ENCODE measurements at regions not wholly inside any gene's neighbourhood (a gene's known extent, or its start where the extent isn't known, plus 50 kb on each side); places are given as distances from the start of the nearest gene placed in this dataset.

DNA sequence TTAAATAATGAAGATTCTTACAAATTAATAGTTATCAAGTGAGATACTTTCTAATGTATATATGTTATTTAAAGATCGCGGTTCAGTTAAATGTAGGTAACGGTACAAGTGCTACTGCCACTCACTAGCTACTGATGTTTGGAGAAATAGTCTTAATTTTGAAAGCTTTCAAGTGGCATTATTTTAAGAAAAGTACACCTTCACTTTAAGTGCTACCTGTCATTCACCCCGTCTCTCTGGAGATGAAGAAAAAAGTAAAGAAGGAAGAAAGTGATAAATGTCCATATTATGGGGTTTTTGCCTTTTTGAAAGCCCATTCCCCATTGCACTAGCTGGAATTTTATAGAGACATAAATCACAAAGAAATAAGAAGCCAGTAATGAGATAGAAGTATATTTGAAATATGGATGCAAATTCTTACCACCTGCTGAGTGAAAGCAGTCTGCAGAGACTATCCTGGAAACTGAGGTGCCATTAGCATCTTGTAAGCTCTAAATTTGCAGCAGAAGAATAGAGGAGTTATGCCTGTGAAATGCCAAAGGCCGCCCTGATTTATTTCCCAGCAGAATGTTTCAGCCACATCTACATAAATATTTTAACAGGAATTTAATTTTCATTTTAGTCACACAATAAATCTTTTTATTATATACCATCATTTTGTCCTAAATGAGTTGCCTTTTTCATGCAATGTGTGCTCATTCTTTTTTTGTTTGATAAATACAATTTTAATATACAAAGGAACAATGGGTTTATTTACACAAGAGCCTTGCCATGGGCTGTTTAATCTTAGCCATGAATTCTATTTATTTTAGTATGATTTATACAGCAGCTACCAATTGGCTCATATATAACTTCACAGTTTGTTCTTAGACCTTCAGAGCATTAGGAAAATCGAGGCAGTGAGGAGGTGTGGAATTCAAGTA, 489.9 kb upstream of the RAG2 start:
- no peaks in the 10 kb centered on the region for H3K9me3 ChIP-seq (ENCODE audit: insufficient read depth, low read depth, low read length)
- 78% methylated on average over 5 of the region's 6 CpGs for WGBS
- H3K36me3 ChIP-seq (ENCODE audit: insufficient read depth, low read length): no peaks in the 10 kb centered on the region
- 0 out of 2 replicates have a peak, but pooled peaks cover 9% of the 10 kb centered on the region for H3K4me1 ChIP-seq (ENCODE audit: insufficient read depth, low read length)
- H3K9ac ChIP-seq (ENCODE audit: low read depth, low read length): no peak overlapping the region
- H3K27ac ChIP-seq (ENCODE audit: low read depth, low read length): no peak overlapping the region
- no peak overlapping the region for H3K4me3 ChIP-seq (ENCODE audit: low read length)
- H3K27me3 ChIP-seq (ENCODE audit: insufficient read depth, low read length): no peaks in the 10 kb centered on the region

- Histone ChIP-seq H3K27me3 (ENCODE audit: insufficient read depth, low read length) (no peaks in the 10 kb centered on the region), H3K27ac (ENCODE audit: low read depth, low read length) (no peak overlapping the region), H3K36me3 (ENCODE audit: insufficient read depth, low read length) (no peaks in the 10 kb centered on the region), H3K4me3 (ENCODE audit: low read length) (no peak overlapping the region), H3K9me3 (ENCODE audit: insufficient read depth, low read depth, low read length) (no peaks in the 10 kb centered on the region; the same call in 1 of the 2 replicates), H3K9ac (ENCODE audit: low read depth, low read length) (no peak overlapping the region), H3K4me1 (ENCODE audit: insufficient read depth, low read length) (no peaks in the 10 kb centered on the region)
- 85% methylated on average over 2 of the region's 2 CpGs for WGBS
Observed at GRCh38 chr11:37078521-37078920, 480.5 kb upstream of the RAG2 start.

GRCh38 chr11:37076866-37077265, 478.8 kb upstream of the RAG2 start:
- no peak overlapping the region for H3K9ac ChIP-seq (ENCODE audit: low read depth, low read length)
- WGBS: 80% methylated on average over 1 of the region's 1 CpG
- no peak overlapping the region for H3K4me3 ChIP-seq (ENCODE audit: low read length)
- no peak overlapping the region for H3K27ac ChIP-seq (ENCODE audit: low read depth, low read length)
- H3K9me3 ChIP-seq (ENCODE audit: insufficient read depth, low read depth, low read length): no peaks in the 10 kb centered on the region; the same call in 1 of the 2 replicates
- H3K4me1 ChIP-seq (ENCODE audit: insufficient read depth, low read length): no peaks in the 10 kb centered on the region
- no peaks in the 10 kb centered on the region for H3K27me3 ChIP-seq (ENCODE audit: insufficient read depth, low read length)
- no peaks in the 10 kb centered on the region for H3K36me3 ChIP-seq (ENCODE audit: insufficient read depth, low read length)

- H3K27ac ChIP-seq (ENCODE audit: low read depth, low read length): no peak overlapping the region
- no peaks in the 10 kb centered on the region for H3K36me3 ChIP-seq (ENCODE audit: insufficient read depth, low read length)
- H3K4me3 ChIP-seq (ENCODE audit: low read length): no peak overlapping the region
- WGBS: 93% methylated on average over 1 of the region's 1 CpG
- H3K9ac ChIP-seq (ENCODE audit: low read depth, low read length): no peak overlapping the region
- H3K4me1 ChIP-seq (ENCODE audit: insufficient read depth, low read length): no peaks in the 10 kb centered on the region
- no peaks in the 10 kb centered on the region; the same call in 1 of the 2 replicates for H3K9me3 ChIP-seq (ENCODE audit: insufficient read depth, low read depth, low read length)
- H3K27me3 ChIP-seq (ENCODE audit: insufficient read depth, low read length): no peaks in the 10 kb centered on the region
Observed at GRCh38 chr11:37072538-37073055, 474.6 kb upstream of the RAG2 start.

GRCh38 chr11:37050311-37050710, 452.3 kb upstream of the RAG2 start:
- no peak overlapping the region for H3K27ac ChIP-seq (ENCODE audit: low read depth, low read length)
- no peak overlapping the region for H3K4me3 ChIP-seq (ENCODE audit: low read length)
- H3K36me3 ChIP-seq (ENCODE audit: insufficient read depth, low read length): no peaks in the 10 kb centered on the region
- no peaks in the 10 kb centered on the region for H3K4me1 ChIP-seq (ENCODE audit: insufficient read depth, low read length)
- no peaks in the 10 kb centered on the region for H3K9me3 ChIP-seq (ENCODE audit: insufficient read depth, low read depth, low read length)
- H3K27me3 ChIP-seq (ENCODE audit: insufficient read depth, low read length): no peaks in the 10 kb centered on the region
- no peak overlapping the region for H3K9ac ChIP-seq (ENCODE audit: low read depth, low read length)

GRCh38 chr11:37040921-37041320, 442.9 kb upstream of the RAG2 start:
- Histone ChIP-seq H3K4me3 (ENCODE audit: low read length) (no peak overlapping the region), H3K9ac (ENCODE audit: low read depth, low read length) (no peak overlapping the region), H3K27me3 (ENCODE audit: insufficient read depth, low read length) (no peaks in the 10 kb centered on the region), H3K27ac (ENCODE audit: low read depth, low read length) (no peak overlapping the region), H3K4me1 (ENCODE audit: insufficient read depth, low read length) (no peaks in the 10 kb centered on the region), H3K9me3 (ENCODE audit: insufficient read depth, low read depth, low read length) (no peaks in the 10 kb centered on the region), H3K36me3 (ENCODE audit: insufficient read depth, low read length) (no peaks in the 10 kb centered on the region)

DNA sequence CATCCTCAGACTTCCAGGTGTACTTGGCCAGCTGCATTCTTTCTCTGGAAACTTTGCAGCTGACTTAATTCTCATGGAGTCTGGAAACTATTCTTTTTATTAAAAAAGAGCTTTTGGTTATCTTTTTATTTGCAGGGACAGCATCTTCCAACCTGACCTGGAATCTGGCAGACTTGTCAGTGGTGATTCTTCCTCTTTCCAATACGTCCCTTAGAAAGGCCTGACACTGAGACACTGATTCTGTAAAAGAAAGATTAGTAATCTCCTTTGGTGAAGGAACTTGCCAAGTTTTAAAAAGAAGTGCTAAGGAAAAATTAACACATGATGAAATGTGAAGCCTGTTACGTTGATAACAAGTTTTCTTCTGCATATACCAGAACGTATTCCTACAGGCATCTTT, 440.9 kb upstream of the RAG2 start:
- H3K36me3 ChIP-seq (ENCODE audit: insufficient read depth, low read length): no peaks in the 10 kb centered on the region
- H3K9me3 ChIP-seq (ENCODE audit: insufficient read depth, low read depth, low read length): no peaks in the 10 kb centered on the region
- 77% methylated on average over 2 of the region's 3 CpGs for WGBS
- H3K4me1 ChIP-seq (ENCODE audit: insufficient read depth, low read length): no peaks in the 10 kb centered on the region
- H3K27ac ChIP-seq (ENCODE audit: low read depth, low read length): no peak overlapping the region
- H3K9ac ChIP-seq (ENCODE audit: low read depth, low read length): no peak overlapping the region
- no peak overlapping the region for H3K4me3 ChIP-seq (ENCODE audit: low read length)
- H3K27me3 ChIP-seq (ENCODE audit: insufficient read depth, low read length): no peaks in the 10 kb centered on the region

- H3K27me3 ChIP-seq (ENCODE audit: insufficient read depth, low read length): no peaks in the 10 kb centered on the region
- H3K27ac ChIP-seq (ENCODE audit: low read depth, low read length): no peak overlapping the region
- H3K9me3 ChIP-seq (ENCODE audit: insufficient read depth, low read depth, low read length): no peaks in the 10 kb centered on the region
- H3K36me3 ChIP-seq (ENCODE audit: insufficient read depth, low read length): no peaks in the 10 kb centered on the region
- H3K4me1 ChIP-seq (ENCODE audit: insufficient read depth, low read length): 0 out of 2 replicates have a peak, but pooled peaks cover 3% of the 10 kb centered on the region
- H3K4me3 ChIP-seq (ENCODE audit: low read length): no peak overlapping the region
- 94% methylated on average over 5 of the region's 5 CpGs for WGBS
- no peak overlapping the region for H3K9ac ChIP-seq (ENCODE audit: low read depth, low read length)
Observed at GRCh38 chr11:37026741-37027140, 428.7 kb upstream of the RAG2 start.

- H3K36me3 ChIP-seq (ENCODE audit: insufficient read depth, low read length): no peaks in the 10 kb centered on the region
- H3K27me3 ChIP-seq (ENCODE audit: insufficient read depth, low read length): no peaks in the 10 kb centered on the region
- no peak overlapping the region for H3K27ac ChIP-seq (ENCODE audit: low read depth, low read length)
- 63% methylated on average over 3 of the region's 3 CpGs for WGBS
- H3K9ac ChIP-seq (ENCODE audit: low read depth, low read length): no peak overlapping the region
- no peak overlapping the region for H3K4me3 ChIP-seq (ENCODE audit: low read length)
- H3K4me1 ChIP-seq (ENCODE audit: insufficient read depth, low read length): 0 out of 2 replicates have a peak, but pooled peaks cover 3% of the 10 kb centered on the region
- no peaks in the 10 kb centered on the region for H3K9me3 ChIP-seq (ENCODE audit: insufficient read depth, low read depth, low read length)
Observed at GRCh38 chr11:37026326-37026725, 428.3 kb upstream of the RAG2 start.

DNA sequence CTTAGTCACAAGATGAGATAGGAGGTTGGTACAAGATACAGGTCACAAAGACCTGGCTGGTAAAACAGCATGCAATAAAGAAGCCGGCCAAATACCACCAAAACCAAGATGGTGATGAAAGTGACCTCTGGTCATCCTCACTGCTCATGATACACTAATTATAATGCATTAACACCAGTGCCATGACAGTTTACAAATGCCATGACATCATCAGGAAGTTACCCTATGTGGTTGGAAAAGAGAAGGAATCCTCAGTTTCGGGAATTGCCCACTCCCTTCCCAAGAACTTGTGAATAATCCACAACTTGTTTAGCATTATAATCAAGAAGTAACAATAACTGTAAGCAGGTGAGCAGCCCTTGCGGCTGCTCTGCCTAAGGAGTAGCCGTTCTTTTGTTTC, 408.5 kb upstream of the RAG2 start:
- no peak overlapping the region for H3K4me3 ChIP-seq (ENCODE audit: low read length)
- no peaks in the 10 kb centered on the region for H3K27me3 ChIP-seq (ENCODE audit: insufficient read depth, low read length)
- H3K27ac ChIP-seq (ENCODE audit: low read depth, low read length): no peak overlapping the region
- no peak overlapping the region for H3K9ac ChIP-seq (ENCODE audit: low read depth, low read length)
- no peaks in the 10 kb centered on the region for H3K36me3 ChIP-seq (ENCODE audit: insufficient read depth, low read length)
- 90% methylated on average over 4 of the region's 4 CpGs for WGBS
- no peaks in the 10 kb centered on the region; the same call in 1 of the 2 replicates for H3K4me1 ChIP-seq (ENCODE audit: insufficient read depth, low read length)
- 0 out of 2 replicates have a peak, but pooled peaks cover 6% of the 10 kb centered on the region for H3K9me3 ChIP-seq (ENCODE audit: insufficient read depth, low read depth, low read length)

GRCh38 chr11:37002831-37003230, 404.8 kb upstream of the RAG2 start:
- 52% methylated on average over 2 of the region's 3 CpGs for WGBS
- Histone ChIP-seq H3K27me3 (ENCODE audit: insufficient read depth, low read length) (no peaks in the 10 kb centered on the region), H3K36me3 (ENCODE audit: insufficient read depth, low read length) (no peaks in the 10 kb centered on the region), H3K9me3 (ENCODE audit: insufficient read depth, low read depth, low read length) (no peaks in the 10 kb centered on the region), H3K27ac (ENCODE audit: low read depth, low read length) (no peak overlapping the region), H3K9ac (ENCODE audit: low read depth, low read length) (no peak overlapping the region), H3K4me3 (ENCODE audit: low read length) (no peak overlapping the region), H3K4me1 (ENCODE audit: insufficient read depth, low read length) (no peaks in the 10 kb centered on the region; the same call in 1 of the 2 replicates)
